Left lung (tissue), 4 donors: ENCODE measurements at regions not wholly inside any gene's neighbourhood (a gene's known extent, or its start where the extent isn't known, plus 50 kb on each side); places are given as distances from the start of the nearest gene placed in this dataset.

Experiments
- ATAC-seq: fragments of 200-7000 bp; cut with Tn5 transposase; one replicate; pipeline ENCODE4 v1.9.1; 2020; ENCODE audit warnings: moderate library complexity
- DNase-seq, 4 donors: peaks; one replicate each; pipeline ENCODE4 v3.0.0-alpha.2; 2013 to 2020
- H3K27ac ChIP-seq, 2 donors: fragments of 200-600 bp; sonication (generic) in 1 of 2; one replicate each; pipeline versions ENCODE4 v1.5.0 to v1.8.0; 2020 to 2021
- H3K27me3 ChIP-seq, 2 donors: fragments of 200-600 bp; sonication (generic) in 1 of 2; one replicate each; pipeline versions ENCODE4 v1.5.0 to v1.8.0; 2020 to 2021
- H3K36me3 ChIP-seq, 2 donors: fragments of 200-600 bp; sonication (generic) in 1 of 2; one replicate each; pipeline versions ENCODE4 v1.5.0 to v1.8.0; 2020 to 2021
- H3K4me1 ChIP-seq, 2 donors: fragments of 200-600 bp; one replicate each; pipeline ENCODE4 v1.8.0; 2021
- H3K4me3 ChIP-seq, 2 donors: fragments of 200-600 bp; sonication (generic) in 1 of 2; one replicate each; pipeline versions ENCODE4 v1.5.0 to v1.8.0; 2020 to 2021; ENCODE audit warnings: mild to moderate bottlenecking in 1 of 2
- H3K9me3 ChIP-seq, 2 donors: fragments of 200-600 bp; sonication (generic) in 1 of 2; one replicate each; pipeline versions ENCODE4 v1.5.0 to v1.8.0; 2020 to 2021
- CTCF ChIP-seq, 2 donors: fragments of 200-600 bp; sonication (generic) in 1 of 2; IDR thresholded peaks; one replicate each; pipeline versions ENCODE4 v1.5.0 to v1.8.0; 2021; ENCODE audit warnings: antibody characterized with exemption in 2 of 2
- intact Hi-C, 2 donors: fragments of 100-400 bp; cut with DNase I; formaldehyde crosslinking; loops; one replicate each; pipeline versions ENCODE4 v1.11.2 to v1.14.2; 2022
- donor health status: DM: no; HTN: yes; CAD: no.
- donor health status: DM: no; HTN: no; CAD: no.

DNA sequence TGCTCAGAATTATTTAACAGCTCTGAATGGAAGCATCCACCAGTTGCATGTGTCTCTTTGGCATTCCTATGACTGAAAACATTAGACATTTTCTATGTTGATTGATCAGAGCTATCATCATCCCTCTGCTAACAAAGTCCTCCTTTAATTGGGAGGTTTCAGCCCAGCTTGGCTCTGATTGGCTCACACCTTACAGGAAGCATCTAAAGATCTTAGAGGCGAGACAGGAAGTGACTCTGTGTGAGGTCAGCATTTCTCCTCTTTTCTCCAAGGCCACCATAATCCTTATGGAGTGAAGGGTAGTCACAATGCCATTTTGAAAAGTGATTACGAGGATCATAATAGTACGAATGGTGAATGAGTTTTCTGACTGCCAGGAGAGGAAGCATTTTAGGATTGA, 260.8 kb downstream of the MIAT start:
- H3K4me1 ChIP-seq = no peaks in the 10 kb centered on the region
- H3K4me3 ChIP-seq = no peak overlapping the region
- DNase-seq (no peak), ATAC-seq (no peak)
- peaks cover 4 to 28% of the 10 kb centered on the region in 2 donors for H3K27me3 ChIP-seq
- intact Hi-C loops = no loop called here
- H3K36me3 ChIP-seq = no peaks in the 10 kb centered on the region
- H3K27ac ChIP-seq = no peak overlapping the region
- no peaks in the 10 kb centered on the region for H3K9me3 ChIP-seq
- TF ChIP-seq CTCF (IDR thresholded peaks at IDR 0.05) = no peak

GRCh38 chr22:26921726-26922125, 264.3 kb downstream of the MIAT start:
- Histone ChIP-seq H3K27ac (no peak overlapping the region), H3K4me1 (no peaks in the 10 kb centered on the region), H3K4me3 (no peak overlapping the region), H3K9me3 (no peaks in the 10 kb centered on the region), H3K27me3 (no peaks in the 10 kb centered on the region), H3K36me3 (no peaks in the 10 kb centered on the region)
- no peak for TF ChIP-seq CTCF (IDR thresholded peaks at IDR 0.05)
- ATAC-seq (no peak), DNase-seq (no peak)
- intact Hi-C loops = no loop called here

DNA sequence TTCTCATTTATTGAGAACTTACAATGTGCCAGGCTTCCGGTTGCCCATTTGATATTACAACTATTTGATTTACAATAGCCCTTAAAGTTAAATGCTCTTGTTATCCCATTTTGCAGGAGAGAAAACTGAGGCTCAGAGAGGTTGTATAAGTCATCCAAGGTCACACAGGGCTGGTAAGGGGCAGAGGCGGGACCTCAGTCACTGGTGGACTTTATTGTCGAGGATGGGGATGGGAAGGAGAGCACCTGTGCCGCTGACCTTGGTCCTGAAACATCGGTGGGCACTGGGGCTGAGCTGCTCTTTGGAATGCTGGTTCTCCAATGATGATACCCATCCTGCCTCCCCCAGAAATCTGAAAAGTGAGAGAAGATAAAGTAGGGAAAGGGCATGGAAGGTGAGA, 265.4 kb downstream of the MIAT start:
- no peaks in the 10 kb centered on the region for H3K9me3 ChIP-seq
- intact Hi-C loops = no loop called here
- no peaks in the 10 kb centered on the region for H3K36me3 ChIP-seq
- H3K27ac ChIP-seq = no peak overlapping the region
- no peaks in the 10 kb centered on the region for H3K27me3 ChIP-seq
- no peak for TF ChIP-seq CTCF (IDR thresholded peaks at IDR 0.05)
- H3K4me3 ChIP-seq = no peak overlapping the region
- DNase-seq (peak in 1 of 4 donors; percentile 5), ATAC-seq (no peak)
- H3K4me1 ChIP-seq = no peaks in the 10 kb centered on the region

- Histone ChIP-seq H3K36me3 (no peaks in the 10 kb centered on the region), H3K4me1 (no peaks in the 10 kb centered on the region), H3K27me3 (no peaks in the 10 kb centered on the region), H3K27ac (no peak overlapping the region), H3K9me3 (no peaks in the 10 kb centered on the region), H3K4me3 (no peak overlapping the region)
- intact Hi-C loops = no loop called here
- DNase-seq = no peak
- TF ChIP-seq CTCF (IDR thresholded peaks at IDR 0.05) = no peak
- ATAC-seq = no peak
These were observed 266.1 kb downstream of the MIAT start for GRCh38 chr22:26923531-26923930.

DNA sequence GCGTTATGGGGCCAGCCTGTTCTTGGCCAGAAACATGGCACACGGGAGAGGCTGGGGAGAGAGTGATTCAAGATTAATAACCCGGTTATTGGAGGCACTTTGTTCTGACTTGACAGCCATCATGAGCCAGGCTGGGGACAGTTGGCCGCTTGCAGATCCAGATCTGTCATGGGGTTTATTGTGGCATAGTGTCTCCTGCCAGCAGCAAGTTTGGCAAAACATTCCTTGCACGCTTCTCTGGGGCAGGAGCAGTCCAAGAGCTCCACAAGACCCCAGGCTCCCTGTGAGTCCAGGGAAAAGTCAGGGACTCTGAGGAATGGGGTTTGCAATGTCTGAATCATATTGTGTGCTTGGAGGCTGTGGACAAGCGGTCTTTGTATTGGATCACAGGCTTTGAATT, 270.4 kb downstream of the MIAT start:
- H3K4me1 ChIP-seq = no peaks in the 10 kb centered on the region
- intact Hi-C loops = no loop called here
- no peak overlapping the region for H3K4me3 ChIP-seq

More for the DNA sequence above, 270.4 kb downstream of the MIAT start:
- no peaks in the 10 kb centered on the region for H3K27me3 ChIP-seq
- no peak for TF ChIP-seq CTCF (IDR thresholded peaks at IDR 0.05)
- no peaks in the 10 kb centered on the region for H3K9me3 ChIP-seq
- DNase-seq = no peak
- no peaks in the 10 kb centered on the region for H3K36me3 ChIP-seq
- no peak overlapping the region for H3K27ac ChIP-seq
- no peak for ATAC-seq
